ENCODE measurements at regions not wholly inside any gene's neighbourhood (a gene's known extent, or its start where the extent isn't known, plus 50 kb on each side); places are given as distances from the start of the nearest gene placed in this dataset.

DNA sequence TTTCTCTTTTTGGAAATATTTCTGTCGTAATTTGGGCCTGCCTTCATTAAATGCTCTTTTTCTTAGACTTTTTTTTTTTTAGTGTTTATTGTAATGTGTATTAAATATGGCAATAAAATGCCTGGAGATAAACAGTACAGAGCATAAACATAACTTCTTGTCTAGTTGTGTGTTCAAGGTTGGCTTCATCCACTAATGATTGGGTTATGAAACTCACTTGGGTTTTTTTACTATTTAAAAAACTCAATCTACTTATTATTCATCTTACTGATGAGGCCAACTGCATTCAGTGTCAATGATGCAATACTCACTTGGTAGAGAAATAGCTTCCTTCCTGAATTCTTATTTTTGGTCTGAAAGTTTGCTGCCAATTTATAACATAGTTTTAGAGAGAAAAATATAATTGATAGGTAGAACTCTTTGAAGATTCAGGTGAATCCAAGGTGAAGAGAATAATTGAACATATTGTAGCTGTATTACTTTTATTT lies 144.2 kb upstream of the NABP1 start:
- no peak for TF ChIP-seq POLR2A (IDR thresholded peaks at IDR 0.05)
- TF ChIP-seq, protein P1, sequence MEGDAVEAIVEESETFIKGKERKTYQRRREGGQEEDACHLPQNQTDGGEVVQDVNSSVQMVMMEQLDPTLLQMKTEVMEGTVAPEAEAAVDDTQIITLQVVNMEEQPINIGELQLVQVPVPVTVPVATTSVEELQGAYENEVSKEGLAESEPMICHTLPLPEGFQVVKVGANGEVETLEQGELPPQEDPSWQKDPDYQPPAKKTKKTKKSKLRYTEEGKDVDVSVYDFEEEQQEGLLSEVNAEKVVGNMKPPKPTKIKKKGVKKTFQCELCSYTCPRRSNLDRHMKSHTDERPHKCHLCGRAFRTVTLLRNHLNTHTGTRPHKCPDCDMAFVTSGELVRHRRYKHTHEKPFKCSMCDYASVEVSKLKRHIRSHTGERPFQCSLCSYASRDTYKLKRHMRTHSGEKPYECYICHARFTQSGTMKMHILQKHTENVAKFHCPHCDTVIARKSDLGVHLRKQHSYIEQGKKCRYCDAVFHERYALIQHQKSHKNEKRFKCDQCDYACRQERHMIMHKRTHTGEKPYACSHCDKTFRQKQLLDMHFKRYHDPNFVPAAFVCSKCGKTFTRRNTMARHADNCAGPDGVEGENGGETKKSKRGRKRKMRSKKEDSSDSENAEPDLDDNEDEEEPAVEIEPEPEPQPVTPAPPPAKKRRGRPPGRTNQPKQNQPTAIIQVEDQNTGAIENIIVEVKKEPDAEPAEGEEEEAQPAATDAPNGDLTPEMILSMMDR (IDR thresholded peaks at IDR 0.05), result no peak

Measured in lower leg skin (tissue), 3 donors.